ENCODE measurements at regions not wholly inside any gene's neighbourhood (a gene's known extent, or its start where the extent isn't known, plus 50 kb on each side); places are given as distances from the start of the nearest gene placed in this dataset.

GRCh38 chr20:40443753-40444152 is 245.3 kb downstream of the MAFB start:
- no peak for DNase-seq

- DNase-seq: no peak
Measured at GRCh38 chr20:40442181-40442963, 246.7 kb downstream of the MAFB start.

GRCh38 chr20:40441771-40442170 is 247.3 kb downstream of the MAFB start:
- DNase-seq: no peak

GRCh38 chr20:40438161-40438830 is 250.7 kb downstream of the MAFB start:
- DNase-seq: no peak

GRCh38 chr20:40436011-40436410 is 253.0 kb downstream of the MAFB start:
- DNase-seq: no peak

- DNase-seq: no peak
Measured at GRCh38 chr20:40435146-40435895, 253.7 kb downstream of the MAFB start.

- no peak for DNase-seq
Measured at GRCh38 chr20:40434122-40434521, 254.9 kb downstream of the MAFB start.

- DNase-seq: no peak
Measured at GRCh38 chr20:40433341-40433861, 255.6 kb downstream of the MAFB start.

GRCh38 chr20:40431611-40432010 is 257.4 kb downstream of the MAFB start:
- DNase-seq: no peak

- DNase-seq: no peak
Measured at GRCh38 chr20:40431112-40431511, 257.9 kb downstream of the MAFB start.

- DNase-seq: no peak
Measured at GRCh38 chr20:40427026-40427425, 262.0 kb downstream of the MAFB start.

GRCh38 chr20:40424695-40425094 is 264.3 kb downstream of the MAFB start:
- DNase-seq: no peak

GRCh38 chr20:40422656-40423055 is 266.4 kb downstream of the MAFB start:
- no peak for DNase-seq

GRCh38 chr20:40416274-40416673 is 272.8 kb downstream of the MAFB start:
- DNase-seq: no peak

- DNase-seq: no peak
Measured at GRCh38 chr20:40414843-40415615, 274.0 kb downstream of the MAFB start.

GRCh38 chr20:40410028-40410427 is 279.0 kb downstream of the MAFB start:
- DNase-seq: no peak

- no peak for DNase-seq
Measured at GRCh38 chr20:40397467-40397866, 291.6 kb downstream of the MAFB start.

- DNase-seq: no peak
Measured at GRCh38 chr20:40393197-40394079, 295.6 kb downstream of the MAFB start.

GRCh38 chr20:40390654-40391053 is 298.4 kb downstream of the MAFB start:
- no peak for DNase-seq

- no peak for DNase-seq
Measured at GRCh38 chr20:40370800-40371199, 318.2 kb downstream of the MAFB start.

- no peak for DNase-seq
Measured at GRCh38 chr20:40368876-40369275, 320.2 kb downstream of the MAFB start.

- DNase-seq: no peak
Measured at GRCh38 chr20:40361916-40362315, 327.1 kb downstream of the MAFB start.

Measured in CD4-positive, alpha-beta T cell treated with Interferon alpha-2 for 1 hour (primary cell).